22Rv1 (cell line): ENCODE measurements at regions not wholly inside any gene's neighbourhood (a gene's known extent, or its start where the extent isn't known, plus 50 kb on each side); places are given as distances from the start of the nearest gene placed in this dataset.

Experiments used
- CTCF ChIP-seq: fragments of 450-650 bp; IDR thresholded peaks from 2 replicates; pipeline ENCODE4 v1.5.1; 2017; ENCODE audit warnings: mild to moderate bottlenecking
- ZFX ChIP-seq: fragments of 450-650 bp; IDR thresholded peaks from 2 replicates; pipeline ENCODE4 v1.6.1; 2017; ENCODE audit warnings: antibody characterized with exemption, borderline replicate concordance

- TF ChIP-seq CTCF (no peak), ZFX (no peak)
Observed at GRCh38 chr2:215692387-215693079, 256.7 kb upstream of the FN1 start.
